Kidney tubule cell (primary cell): ENCODE measurements at regions not wholly inside any gene's neighbourhood (a gene's known extent, or its start where the extent isn't known, plus 50 kb on each side); places are given as distances from the start of the nearest gene placed in this dataset.

ENCODE experiments used
- DNase-seq: peaks from one replicate; pipeline ENCODE4 v3.0.0-alpha.2; 2018; ENCODE audit warnings: low spot score

DNA sequence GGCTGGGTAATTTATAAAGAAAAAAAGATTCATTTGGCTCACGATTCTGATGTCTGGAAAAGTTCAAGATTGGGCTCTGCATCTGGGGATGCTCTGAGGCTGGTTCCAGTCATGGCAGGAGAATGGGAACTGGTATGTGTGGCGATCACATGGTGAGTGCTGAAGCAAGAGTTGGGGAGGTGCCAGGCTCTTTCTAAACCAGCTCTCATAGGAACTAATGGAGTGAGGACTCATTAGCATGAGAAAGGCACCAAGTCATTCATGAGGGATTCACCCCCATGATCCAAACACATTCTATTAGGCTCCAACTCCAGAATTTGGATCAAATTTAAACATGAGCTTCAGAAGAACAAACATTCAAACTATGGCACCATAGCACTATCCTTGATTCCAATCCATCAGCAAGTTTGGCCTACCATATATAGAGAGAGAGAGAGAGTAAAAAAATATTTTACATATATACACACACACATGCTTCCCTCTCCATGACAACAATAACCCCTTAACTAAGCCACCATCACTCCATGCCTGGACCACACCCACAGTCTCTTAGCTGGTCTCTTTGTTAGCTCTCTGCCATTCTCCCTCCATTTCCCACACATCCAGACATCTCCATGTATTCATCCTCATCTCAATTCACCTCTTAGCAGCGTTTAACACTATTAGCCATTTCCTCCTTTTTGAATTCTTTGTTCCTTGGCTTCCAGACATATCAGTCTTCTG is 57.9 kb downstream of the NPY start:
- no peak for DNase-seq

GRCh38 chr7:24343614-24344013 is 59.6 kb downstream of the NPY start:
- no peak for DNase-seq

DNA sequence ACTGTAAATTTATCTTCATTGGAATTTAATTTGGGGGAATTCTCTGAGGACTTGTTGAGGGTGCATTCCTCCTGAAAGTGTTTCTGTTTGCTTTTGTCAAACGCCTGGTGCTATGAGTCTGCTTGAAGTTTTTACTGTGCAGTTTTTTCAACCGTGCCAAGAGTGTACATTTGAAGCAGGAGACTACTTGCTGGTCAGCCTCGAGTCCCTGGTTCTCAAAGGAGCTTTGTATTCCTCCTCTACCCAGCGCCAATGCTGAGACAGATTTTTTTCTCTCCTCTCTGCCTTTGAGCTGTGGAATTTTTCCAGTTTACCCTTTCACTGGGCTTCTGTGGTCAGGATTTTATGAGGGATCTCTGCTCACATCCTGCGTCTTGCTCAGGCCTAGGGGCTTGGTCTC is 62.1 kb downstream of the NPY start:
- DNase-seq = no peak

GRCh38 chr7:24346716-24347115 is 62.7 kb downstream of the NPY start:
- no peak for DNase-seq

DNA sequence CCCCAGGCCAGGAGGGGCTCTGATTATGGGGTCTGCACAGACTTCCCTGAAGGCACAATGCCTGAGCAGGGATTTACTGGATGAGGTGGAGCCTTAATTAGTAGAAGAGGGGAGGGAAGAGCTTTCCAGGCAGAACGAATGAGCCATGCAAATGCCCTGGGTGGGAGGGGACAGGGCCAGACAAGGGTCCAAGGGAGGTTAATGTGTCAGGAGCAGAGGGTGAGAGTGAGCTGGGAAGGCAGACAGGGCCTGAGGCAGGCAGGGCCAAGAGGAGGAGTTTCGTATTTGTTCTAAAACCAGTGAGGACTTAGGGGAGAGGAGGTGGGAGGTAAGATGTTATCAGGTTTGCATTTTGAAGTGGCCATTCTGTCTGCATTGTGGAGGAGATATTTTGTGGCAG is 65.3 kb downstream of the NPY start:
- no peak for DNase-seq

GRCh38 chr7:24354456-24354855 is 70.5 kb downstream of the NPY start:
- DNase-seq = no peak

DNA sequence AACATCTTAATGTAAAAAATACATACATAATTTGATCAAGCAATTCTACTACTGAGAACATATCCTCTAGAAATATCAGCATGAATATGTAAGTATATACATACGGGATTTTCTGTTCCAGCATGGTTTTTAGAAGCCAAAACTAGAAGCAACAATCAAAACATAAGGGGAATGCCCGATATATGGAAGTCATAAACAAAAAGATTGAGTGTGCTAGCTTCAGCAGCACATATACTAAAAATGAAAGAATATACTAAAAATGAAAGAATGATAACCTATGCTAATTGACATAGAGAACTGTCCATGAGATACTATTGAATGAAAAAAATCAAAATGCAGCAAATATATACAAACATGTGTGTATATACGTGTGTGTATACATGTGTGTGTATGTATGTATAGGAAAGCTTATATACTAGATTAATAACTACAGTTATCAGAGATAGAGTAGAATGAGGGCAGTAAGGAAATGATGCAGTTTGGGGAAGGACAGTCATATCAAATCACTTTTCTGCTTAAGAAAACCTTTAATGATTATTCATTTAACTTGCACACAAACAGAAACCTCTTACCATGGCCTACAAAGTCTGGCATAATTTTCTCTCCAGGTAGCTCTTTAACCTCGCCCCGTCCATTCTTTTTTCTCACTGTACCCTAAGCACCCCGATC is 72.9 kb downstream of the NPY start:
- DNase-seq = no peak

DNA sequence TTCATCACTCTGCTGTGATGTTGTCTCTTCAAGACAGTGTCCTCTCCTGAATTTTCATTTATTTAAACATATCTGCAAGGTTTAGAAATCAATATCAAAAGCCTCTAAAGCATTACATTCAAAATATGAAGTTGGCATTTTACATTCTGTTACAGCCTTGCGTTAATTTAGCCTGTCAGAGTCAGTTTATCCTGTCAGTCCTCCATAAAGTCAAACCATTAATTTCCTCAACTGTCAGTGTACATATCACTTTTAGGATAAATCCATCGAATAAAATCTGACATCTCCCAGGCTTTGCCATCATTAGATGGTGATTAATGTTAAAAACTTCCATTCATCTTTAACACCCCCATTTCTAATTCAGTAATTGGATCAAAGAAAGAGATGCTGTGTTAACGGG is 77.0 kb downstream of the NPY start:
- DNase-seq = no peak

DNA sequence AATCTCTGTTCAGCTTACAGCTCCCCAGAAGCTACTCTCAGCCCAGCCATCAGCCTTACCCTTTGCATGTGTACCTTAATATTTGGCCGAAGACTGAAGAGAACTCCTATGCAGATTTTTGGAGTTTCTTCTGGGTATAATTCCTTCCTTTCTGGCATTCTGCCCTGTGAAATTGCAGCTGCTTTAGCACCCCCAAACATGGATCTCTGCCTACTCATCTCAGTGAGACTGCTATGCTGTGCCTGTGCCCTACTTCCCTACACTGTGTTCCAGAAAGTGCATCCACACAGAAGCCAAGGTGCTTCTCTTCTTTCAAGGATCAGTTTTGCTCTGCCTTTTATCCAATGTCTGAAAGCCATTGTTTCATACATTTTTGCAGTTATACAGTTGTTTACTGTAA is 81.6 kb downstream of the NPY start:
- DNase-seq = no peak

DNA sequence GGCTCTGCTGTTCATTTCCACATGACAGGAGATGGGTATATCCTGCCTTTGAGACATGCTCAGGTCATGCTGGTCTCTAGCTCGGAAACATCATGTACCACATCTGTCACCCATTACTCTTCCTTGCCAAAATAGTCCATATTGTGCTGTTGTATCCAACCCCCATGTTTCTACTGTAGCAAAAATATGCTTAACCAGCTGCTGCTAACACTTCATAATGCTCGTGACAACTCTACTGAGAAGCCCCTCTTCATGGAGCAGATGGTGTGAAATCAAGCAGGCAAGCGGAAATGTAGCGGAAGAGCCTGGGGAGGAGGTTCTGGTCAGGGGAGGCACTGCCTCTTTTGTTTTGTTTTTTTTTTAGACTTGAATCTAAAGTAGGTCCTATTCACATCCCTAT is 82.9 kb downstream of the NPY start:
- DNase-seq = no peak

- no peak for DNase-seq
Observed at GRCh38 chr7:24368161-24368560, 84.2 kb downstream of the NPY start.

GRCh38 chr7:24370541-24370940 is 86.6 kb downstream of the NPY start:
- DNase-seq = no peak

- no peak for DNase-seq
Observed at GRCh38 chr7:24372961-24373955, 89.3 kb downstream of the NPY start.

GRCh38 chr7:24378871-24379616 is 95.1 kb downstream of the NPY start:
- peak; percentile 88 for DNase-seq

DNA sequence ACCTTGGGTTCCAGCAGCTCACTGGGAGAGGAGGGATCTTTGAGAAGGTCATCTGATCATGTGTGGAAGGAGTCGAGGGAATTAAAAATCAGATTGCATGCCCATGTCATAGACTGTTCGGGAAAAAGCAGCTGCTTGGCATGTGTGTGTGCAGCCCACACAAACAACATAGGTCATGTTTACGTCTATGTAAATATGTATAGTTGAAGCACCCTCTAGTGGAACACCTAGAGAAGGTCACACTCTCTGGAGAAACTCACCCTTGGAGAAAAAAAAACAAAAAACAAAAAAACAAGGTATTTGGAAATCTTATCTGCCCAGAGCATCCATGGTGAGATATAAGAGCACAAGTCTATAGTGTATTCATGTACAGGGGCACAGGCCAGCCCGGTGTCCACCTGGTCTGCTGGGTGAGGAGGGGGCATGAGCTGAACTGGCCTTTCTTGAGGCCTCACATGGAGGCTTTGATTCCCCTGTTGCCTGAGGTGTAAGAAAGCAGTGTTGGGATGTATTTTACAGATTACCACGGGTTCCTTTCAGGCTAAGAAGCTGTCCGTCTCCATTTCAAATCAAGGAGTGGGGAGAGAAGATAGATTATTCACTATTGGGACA is 98.0 kb downstream of the NPY start:
- peak; percentile 13 for DNase-seq

- no peak for DNase-seq
Observed at GRCh38 chr7:24383055-24383454, 99.1 kb downstream of the NPY start.

- no peak for DNase-seq
Observed at GRCh38 chr7:24384362-24385030, 100.5 kb downstream of the NPY start.

GRCh38 chr7:24388212-24388611 is 104.2 kb downstream of the NPY start:
- DNase-seq = no peak

DNA sequence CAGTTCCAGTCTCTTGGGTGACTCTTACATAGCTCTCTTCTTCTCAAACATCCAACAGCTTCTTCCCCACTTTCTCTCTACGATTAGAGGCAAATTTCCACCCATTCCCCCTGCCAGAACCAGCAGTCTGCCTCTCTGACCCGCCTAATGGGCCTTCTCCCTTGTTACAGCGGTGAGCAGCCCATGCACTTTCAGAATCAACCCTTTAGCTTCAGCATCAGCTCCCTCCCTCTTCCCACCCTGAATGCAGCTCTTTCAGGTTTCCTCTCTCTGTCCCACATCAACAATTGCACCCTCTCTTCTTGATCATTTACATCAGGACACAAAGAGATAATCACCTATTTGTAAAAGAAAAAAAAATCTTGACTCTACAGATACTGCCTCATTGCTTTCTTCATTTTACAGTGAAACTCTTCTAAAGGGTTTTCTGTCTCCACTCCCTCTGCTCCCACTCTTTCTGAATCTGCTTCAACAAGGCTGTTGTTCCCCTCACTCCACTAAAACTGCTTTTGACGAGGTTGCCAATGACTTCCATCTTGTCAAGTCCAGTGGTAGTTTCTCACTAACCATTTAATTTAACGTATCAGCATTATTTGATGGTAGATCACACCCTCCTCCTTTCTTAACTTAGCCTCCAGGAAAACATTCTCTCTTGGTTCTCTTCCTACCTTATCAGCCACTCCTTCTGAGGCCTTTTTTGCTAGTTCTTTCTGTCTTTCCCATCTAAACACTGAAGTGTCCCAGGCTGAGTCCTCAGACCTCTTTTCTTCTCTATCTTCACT is 106.6 kb downstream of the NPY start:
- DNase-seq = no peak

GRCh38 chr7:24392774-24393173 is 108.8 kb downstream of the NPY start:
- DNase-seq = no peak
